Thoracic aorta (tissue), 2 donors: ENCODE measurements at regions not wholly inside any gene's neighbourhood (a gene's known extent, or its start where the extent isn't known, plus 50 kb on each side); places are given as distances from the start of the nearest gene placed in this dataset.

Source experiments
- ATAC-seq: fragments of 150-250 bp; one replicate; pipeline ENCODE4 v1.8.0; 2017; ENCODE audit warnings: low read depth; ENCODE audit not compliant: insufficient number of reproducible peaks, low FRiP score
- DNase-seq: peaks from one replicate; pipeline ENCODE4 v3.0.0-alpha.2; 2020; ENCODE audit warnings: low spot score
- H3K27ac ChIP-seq, 2 donors: fragments of 200-600 bp; sonication (generic); 1 replicate in 1 of 2; 2 replicates in 1 of 2; pipeline ENCODE4 v1.5.1; 2016; ENCODE audit warnings: mild to moderate bottlenecking in 2 of 2, moderate library complexity in 2 of 2
- H3K27me3 ChIP-seq: fragments of 200-600 bp; sonication (generic); replicated peaks from 2 replicates; pipeline ENCODE4 v1.6.0; 2016; ENCODE audit warnings: mild to moderate bottlenecking; ENCODE audit not compliant: insufficient read depth
- H3K36me3 ChIP-seq: fragments of 200-600 bp; sonication (generic); one replicate; pipeline ENCODE4 v1.5.1; 2016
- H3K4me1 ChIP-seq, 2 donors: fragments of 200-600 bp; sonication (generic); 1 replicate in 1 of 2; 2 replicates in 1 of 2; pipeline versions ENCODE4 v1.5.1 to v1.6.0; 2016; ENCODE audit warnings: low read depth in 2 of 2, mild to moderate bottlenecking in 1 of 2; ENCODE audit not compliant: control insufficient read depth in 1 of 2
- H3K4me3 ChIP-seq: fragments of 200-600 bp; sonication (generic); 2 replicates; pipeline ENCODE4 v1.5.1; 2016; ENCODE audit warnings: mild to moderate bottlenecking
- H3K9me3 ChIP-seq: fragments of 200-600 bp; sonication (generic); 2 replicates; pipeline ENCODE4 v1.5.1; 2016
- TF ChIP-seq, protein P1 (sequence below): fragments of 200-600 bp; sonication (generic); IDR thresholded peaks from one replicate; pipeline ENCODE4 v1.5.1; 2019; ENCODE audit warnings: antibody characterized with exemption

DNA sequence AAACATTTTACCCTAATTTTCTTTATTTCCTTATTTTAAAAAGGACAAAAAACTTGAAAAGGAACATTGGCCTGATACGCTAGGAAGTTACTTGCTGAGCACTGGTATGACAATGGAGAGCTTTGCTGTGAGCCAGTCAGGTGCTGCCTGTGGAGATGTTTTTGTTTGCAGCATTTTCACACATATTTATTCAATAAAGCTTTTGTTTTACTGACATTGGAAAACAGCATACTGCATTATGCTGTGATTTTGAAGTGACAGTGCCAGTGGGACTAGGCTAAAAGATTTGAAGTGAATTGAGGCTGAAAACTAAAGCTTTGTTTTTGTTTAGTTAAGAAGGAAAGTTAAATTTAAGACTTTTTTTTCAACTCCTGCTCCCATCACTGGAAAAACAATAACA lies 470.7 kb upstream of the ZEB2 start:
- H3K4me1 ChIP-seq = peaks cover 0 to 5% of the 10 kb centered on the region in 2 donors
- H3K36me3 ChIP-seq = no peaks in the 10 kb centered on the region
- ATAC-seq (no peak), DNase-seq (no peak)
- H3K27ac ChIP-seq = no peak overlapping the region
- peaks cover 7% of the 10 kb centered on the region for H3K9me3 ChIP-seq
- no peaks in the 10 kb centered on the region for H3K27me3 ChIP-seq
- H3K4me3 ChIP-seq = no peak overlapping the region
- TF ChIP-seq, protein P1, sequence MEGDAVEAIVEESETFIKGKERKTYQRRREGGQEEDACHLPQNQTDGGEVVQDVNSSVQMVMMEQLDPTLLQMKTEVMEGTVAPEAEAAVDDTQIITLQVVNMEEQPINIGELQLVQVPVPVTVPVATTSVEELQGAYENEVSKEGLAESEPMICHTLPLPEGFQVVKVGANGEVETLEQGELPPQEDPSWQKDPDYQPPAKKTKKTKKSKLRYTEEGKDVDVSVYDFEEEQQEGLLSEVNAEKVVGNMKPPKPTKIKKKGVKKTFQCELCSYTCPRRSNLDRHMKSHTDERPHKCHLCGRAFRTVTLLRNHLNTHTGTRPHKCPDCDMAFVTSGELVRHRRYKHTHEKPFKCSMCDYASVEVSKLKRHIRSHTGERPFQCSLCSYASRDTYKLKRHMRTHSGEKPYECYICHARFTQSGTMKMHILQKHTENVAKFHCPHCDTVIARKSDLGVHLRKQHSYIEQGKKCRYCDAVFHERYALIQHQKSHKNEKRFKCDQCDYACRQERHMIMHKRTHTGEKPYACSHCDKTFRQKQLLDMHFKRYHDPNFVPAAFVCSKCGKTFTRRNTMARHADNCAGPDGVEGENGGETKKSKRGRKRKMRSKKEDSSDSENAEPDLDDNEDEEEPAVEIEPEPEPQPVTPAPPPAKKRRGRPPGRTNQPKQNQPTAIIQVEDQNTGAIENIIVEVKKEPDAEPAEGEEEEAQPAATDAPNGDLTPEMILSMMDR = no peak

DNA sequence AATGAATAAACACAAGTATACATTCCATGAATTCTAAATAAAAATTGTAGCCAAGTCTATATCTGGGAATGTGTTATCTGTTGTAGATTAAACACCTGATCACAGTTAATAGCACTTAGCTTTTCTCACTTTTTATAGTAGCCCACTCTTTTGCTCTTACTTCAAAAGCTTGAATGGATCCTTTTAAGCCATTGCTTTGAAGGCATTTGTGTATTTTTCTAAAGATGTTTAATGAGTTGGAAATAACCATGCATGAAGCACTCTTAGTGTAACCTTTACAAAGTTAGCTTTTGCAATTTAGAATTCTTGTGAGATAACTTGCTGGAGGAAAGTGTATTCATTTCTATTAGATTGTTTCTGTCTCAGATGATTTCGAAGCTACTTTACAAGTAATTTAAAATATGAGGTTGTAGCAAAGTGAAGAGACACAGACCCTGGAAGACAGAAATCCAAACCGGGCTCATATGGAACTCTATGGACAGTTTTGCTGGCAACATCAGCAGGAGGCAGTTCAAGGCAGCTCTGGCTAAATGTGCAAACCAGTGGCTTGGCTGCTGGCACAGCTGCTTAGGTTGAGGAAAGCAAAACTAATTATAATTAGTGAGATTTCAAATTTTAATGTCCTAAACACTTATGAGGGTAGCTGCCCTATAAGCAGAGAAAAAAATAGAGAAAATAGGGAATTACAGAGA lies 469.8 kb upstream of the ZEB2 start:
- Histone ChIP-seq H3K4me1 (no peaks in the 10 kb centered on the region), H3K9me3 (peaks cover 7% of the 10 kb centered on the region), H3K27ac (no peak overlapping the region), H3K36me3 (no peaks in the 10 kb centered on the region), H3K27me3 (no peaks in the 10 kb centered on the region), H3K4me3 (no peak overlapping the region)
- ATAC-seq (no peak), DNase-seq (no peak)
- TF ChIP-seq, protein P1 = no peak

DNA sequence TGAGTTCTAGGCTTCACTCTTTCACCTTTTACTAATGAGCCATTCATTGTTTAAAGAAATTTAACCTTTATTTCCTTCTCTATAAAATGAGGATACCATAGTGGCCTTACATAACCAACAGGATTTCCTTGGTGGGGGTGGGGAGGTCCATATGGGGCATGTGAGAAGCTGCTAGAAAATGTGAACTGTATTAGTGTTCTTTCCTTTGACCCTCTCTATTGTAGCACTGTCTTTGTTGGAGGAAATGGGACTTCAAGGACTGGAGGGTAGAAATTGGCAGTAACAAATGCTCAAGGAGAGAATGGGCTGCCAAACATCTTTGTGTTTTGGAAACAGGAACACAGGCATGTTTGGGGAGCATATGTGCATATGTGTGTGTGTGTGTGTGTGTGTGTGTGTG lies 468.7 kb upstream of the ZEB2 start:
- TF ChIP-seq, protein P1 = no peak
- no peak overlapping the region for H3K4me3 ChIP-seq
- no peak for ATAC-seq
- H3K9me3 ChIP-seq = peaks cover 7% of the 10 kb centered on the region
- no peaks in the 10 kb centered on the region for H3K4me1 ChIP-seq
- no peak overlapping the region for H3K27ac ChIP-seq
- no peaks in the 10 kb centered on the region for H3K36me3 ChIP-seq
- no peaks in the 10 kb centered on the region for H3K27me3 ChIP-seq
- no peak for DNase-seq

DNA sequence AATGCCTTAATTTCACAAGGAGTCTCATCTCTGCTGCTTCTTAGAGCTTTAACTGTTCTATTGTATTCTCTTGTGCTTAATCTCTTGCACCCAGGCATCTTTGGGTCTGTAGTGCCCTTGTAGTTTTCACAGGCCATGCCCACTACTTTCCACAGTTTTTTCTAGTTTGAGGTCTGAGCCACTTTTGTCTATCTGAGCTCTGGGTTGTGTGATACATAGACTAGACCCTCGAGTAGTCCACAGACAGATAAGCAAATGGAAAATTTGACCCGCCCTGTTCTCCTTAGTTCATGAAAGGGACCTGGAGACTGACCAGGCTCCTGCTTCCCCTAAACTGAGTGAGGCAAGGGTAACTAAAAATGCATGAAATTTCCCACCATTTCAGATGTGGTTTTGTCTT lies 466.8 kb upstream of the ZEB2 start:
- DNase-seq (no peak), ATAC-seq (no peak)
- no peak overlapping the region for H3K4me3 ChIP-seq
- TF ChIP-seq, protein P1 = no peak
- H3K36me3 ChIP-seq = no peaks in the 10 kb centered on the region
- H3K27ac ChIP-seq = no peak overlapping the region
- no peaks in the 10 kb centered on the region for H3K4me1 ChIP-seq
- H3K27me3 ChIP-seq = no peaks in the 10 kb centered on the region
- H3K9me3 ChIP-seq = peaks cover 7% of the 10 kb centered on the region

DNA sequence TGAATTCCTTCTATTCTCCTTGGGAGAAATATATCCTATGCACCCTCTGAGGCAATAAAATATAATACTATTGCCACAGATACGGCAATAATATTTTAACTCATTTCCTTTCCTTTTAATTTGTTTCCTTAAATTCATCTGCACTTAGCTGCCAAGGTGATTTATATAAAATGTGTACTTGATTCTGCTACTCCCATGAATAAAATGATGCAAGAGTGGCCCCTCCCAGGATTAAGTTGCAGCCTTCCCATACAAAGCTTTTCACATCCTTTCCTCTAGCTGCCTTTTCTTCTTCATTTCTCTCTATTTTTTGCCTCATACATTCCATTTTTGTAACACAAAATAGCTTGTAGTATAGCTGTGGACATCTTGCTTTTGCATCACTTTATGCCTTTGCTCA lies 464.1 kb upstream of the ZEB2 start:
- no peak for ATAC-seq
- Histone ChIP-seq H3K27ac (no peak overlapping the region), H3K36me3 (no peaks in the 10 kb centered on the region), H3K4me1 (no peaks in the 10 kb centered on the region), H3K9me3 (peaks cover 7% of the 10 kb centered on the region), H3K4me3 (no peak overlapping the region), H3K27me3 (no peaks in the 10 kb centered on the region)
- TF ChIP-seq, protein P1 = no peak
- DNase-seq = no peak
